AG08396 (cell line): ENCODE measurements at regions not wholly inside any gene's neighbourhood (a gene's known extent, or its start where the extent isn't known, plus 50 kb on each side); places are given as distances from the start of the nearest gene placed in this dataset.
"Not testable (repeated sequence)": the region's sequence is repeated elsewhere in the genome, so short reads cannot be mapped to it uniquely, and the experiment has no call there.

ENCODE experiments used
- DNase-seq: peaks from one replicate; pipeline ENCODE4 v3.0.0; 2012; ENCODE audit warnings: low spot score, mixed read lengths

DNA sequence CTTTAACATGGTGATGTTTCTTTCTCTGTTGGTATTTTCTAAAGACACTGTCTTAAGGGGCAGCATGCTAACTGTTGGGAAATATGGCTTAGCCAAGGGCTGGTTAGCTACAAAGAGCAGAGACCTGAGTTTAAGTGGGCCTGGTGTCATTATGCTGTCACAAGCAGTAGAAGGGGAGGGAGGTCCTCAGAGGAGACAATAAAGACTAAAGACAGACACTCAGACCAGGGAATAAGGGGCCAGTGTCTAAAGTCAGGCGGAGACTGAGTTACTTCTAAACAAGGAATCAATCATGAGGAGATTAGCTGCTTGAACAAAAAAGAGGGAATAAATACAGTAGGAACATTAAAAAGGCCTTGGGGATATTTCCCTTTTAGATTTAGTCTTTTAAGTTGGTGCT lies 142.7 kb upstream of the DPPA4 start:
- DNase-seq, result no peak

DNA sequence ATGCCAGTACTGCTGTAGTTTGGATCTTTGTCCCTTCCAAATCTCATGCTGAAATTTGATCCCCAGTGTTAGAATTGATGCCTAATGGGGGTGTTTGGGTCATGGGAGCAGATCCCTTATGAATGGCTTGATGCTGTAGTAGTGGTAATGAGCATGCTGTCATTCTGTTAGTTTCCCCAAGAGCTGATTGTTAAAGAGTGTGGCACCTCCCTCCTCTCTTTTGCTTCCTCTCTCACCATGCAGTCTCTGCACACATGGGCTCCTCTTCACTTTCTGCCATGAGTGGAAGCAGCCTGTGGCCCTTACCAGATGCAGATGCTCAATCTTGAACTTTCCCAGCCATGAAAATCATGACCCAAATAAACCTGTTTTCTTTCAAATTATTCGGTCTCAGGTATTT lies 141.3 kb upstream of the DPPA4 start:
- DNase-seq, result no peak

DNA sequence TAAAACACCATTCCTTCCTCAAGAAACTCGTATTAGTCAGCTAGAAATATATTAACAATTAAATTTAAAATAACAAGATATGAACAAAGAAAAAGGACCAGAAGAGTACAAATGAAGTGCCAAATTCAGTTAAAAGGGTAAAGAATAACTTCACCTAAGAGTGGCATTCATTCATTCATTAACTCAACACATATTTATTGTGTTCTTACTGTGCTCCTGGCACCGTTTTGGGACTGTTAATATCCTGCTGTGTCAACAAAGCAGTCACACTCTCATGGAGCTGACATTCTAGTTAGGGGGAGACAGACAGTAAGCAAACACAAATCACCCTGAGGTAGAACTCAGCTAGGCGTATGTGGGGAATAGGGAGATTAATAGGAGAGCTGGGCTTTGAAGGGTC lies 123.6 kb upstream of the DPPA4 start:
- no peak for DNase-seq

DNA sequence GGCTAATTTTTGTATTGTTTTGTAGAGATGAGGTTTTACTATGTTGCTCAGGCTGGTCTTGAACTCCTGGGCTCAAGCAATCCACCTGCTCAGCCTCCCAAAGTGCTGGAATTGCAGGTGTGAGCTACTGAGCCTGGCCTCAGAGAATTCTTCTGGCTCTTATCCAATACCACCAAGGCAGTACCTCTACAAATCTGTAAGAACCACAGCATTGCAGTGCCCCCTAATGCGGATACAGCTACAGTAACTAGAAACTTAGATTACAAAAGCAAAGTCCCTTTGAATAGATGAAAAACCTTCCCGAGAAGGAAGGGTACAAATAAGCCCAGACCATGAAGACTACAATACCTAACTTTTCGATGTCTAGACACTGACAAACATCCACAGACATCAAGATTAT lies 107.9 kb upstream of the DPPA4 start:
- DNase-seq, result no peak

DNA sequence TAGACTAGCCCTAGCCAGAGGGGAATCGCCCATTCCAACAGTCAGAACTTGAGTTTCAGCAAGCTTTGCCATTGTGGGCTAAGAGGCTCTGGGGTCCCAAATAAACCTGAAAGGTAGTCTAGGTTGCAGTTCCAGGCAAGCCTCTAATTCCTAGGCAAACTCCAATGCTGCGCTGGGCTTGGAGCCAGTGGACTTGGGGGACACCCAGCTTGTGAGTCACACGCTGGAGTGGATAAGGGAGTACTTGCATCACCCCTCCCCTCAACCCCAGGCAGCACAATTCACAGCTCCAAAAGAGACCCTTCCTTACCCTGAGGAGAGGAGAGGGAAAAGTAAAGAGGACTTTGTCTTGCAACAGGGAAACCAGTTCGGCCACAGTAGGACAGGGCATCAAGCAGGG lies 105.2 kb upstream of the DPPA4 start:
- no peak for DNase-seq

DNA sequence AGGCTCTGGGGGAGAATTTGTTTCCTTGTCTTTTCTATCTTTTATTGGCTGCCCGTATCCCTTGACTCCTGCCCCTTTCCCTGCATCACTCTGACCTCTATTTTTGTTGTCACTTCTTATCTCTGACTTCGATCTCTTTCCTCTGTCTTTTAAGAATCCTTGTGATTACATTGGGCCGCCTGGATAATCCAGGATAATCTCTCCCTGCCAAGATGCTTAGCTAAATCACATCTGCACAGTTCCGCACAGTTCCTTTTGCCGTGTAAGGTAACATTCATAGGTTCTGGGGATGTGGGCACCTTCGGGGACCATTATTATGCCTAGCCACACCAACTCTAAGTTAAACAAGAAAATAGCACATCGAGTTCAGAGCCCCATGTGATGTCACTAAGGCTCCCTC lies 103.0 kb upstream of the DPPA4 start:
- no peak for DNase-seq

DNA sequence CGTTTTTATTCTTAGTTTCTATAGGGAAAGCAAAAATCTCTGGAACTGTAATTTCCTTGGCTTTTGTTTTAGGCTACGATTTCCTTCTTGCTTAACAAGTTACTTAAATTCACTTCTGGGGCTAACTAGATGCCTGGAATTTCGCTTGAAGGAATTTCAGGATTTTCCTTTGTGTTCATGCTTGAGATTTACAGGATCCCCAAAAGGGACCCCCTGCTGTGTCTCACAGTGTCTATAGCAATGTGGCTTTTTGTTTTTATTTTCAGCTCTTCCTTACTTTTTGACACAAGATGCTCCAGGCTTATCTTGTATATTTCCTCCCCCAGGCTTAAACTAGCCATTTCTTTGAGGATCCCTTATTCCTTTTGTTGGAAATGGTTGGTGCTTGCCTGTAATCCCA lies 95.5 kb upstream of the DPPA4 start:
- no peak for DNase-seq

DNA sequence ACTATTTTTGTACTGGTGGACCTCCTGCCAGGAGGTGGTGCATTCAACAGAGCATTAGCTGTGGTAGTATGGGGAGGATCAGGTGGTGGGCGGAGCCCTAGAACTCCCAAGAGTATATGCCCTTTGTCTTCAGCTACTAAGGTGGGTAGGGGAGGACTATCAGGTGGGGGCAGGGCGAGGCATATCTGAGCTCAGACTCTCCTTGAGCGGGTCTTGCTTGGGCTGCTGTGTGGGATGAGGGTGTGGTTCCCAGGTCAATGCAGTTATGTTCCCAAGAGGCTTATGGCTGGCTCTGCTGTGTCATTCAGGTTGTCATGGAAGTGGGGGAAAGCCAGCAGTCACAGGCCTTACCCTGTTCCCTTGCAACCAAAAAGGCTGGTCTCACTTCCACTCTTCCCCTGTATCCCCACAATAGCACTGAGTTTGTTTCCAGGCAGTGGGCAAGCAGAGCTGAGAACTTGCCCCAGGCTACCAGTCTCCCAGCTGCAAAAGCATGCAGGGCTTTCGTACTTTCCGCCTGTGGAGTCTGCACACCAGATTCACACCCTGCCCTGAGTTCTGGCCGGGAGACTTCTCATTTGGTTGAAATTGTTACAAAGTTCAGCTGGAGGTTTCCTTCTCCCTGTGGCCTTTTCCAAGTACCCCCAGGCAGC lies 93.7 kb upstream of the DPPA4 start:
- DNase-seq, result no peak

DNA sequence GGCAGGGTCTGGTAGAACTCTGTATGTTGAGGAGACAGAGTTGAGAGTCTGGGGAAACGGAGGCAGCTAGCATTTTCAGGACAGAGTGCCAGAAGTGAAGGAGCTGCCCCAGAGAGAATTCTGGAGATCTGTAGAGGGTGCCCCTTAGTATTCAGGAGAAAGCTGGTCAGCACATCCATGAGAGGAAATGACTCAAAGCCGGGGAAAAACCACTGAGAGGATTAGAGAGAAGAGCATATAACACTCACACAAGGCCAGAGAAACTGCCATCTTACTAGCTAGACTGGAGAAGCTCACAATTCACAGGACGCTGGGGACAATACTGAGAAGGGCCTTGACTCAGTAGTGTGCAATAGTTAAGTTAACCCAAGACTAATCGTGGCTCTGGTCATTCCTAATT lies 75.7 kb upstream of the DPPA4 start:
- DNase-seq, result no peak

DNA sequence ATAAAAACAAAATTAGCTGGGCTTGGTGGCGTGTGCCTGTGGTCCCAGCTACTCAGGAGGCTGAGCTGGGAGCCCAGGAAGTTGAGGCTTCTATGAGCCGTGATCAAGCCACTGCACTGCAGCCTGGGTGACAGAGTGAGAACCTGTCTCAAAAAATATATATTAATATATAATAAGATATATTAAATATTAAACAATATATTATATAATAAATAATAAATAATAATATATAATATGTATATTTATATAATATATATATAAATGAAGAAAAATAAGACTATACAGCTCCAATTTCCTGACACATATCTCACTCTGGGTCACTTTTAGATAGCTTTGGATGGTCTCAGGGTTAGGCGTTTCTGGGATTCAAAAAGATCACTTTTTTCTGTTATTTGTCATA lies 74.2 kb upstream of the DPPA4 start:
- DNase-seq, result no peak

DNA sequence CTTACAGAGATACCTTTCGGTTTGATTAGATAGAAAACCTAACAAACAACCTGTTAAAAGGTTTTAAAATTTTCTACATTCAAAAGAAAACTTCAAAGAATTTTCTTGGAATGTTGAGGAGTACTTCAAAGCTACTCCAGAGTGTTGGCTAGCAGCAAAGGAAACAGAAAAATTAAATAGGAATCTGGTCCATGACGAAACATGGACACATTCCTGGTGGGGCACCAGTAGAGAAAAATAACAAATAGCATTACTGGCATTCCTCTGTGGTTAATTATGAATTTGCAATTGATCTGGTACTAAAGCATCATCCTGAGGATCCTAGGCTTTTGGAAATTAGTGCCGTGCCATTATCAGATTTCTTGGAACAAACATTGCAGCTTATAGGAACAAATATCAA lies 59.5 kb upstream of the DPPA4 start:
- peak; percentile 26 for DNase-seq

DNA sequence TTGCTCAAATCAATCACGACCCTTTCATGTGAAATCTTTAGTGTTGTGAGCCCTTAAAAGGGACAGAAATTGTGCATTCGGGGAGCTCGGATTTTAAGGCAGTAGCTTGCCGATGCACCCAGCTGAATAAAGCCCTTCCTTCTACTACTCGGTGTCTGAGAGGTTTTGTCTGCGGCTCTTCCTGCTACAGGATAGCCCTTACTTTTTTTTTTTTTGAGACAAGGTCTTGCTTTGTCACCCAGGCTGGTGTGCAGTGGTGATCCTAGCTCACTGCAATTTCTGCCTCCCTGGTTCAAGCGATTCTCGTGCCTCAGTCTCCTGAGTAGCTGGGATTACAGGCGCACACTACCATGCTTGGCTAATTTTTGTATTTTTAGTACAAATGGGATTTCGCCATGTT lies 56.4 kb upstream of the DPPA4 start:
- DNase-seq, result not testable (repeated sequence)

DNA sequence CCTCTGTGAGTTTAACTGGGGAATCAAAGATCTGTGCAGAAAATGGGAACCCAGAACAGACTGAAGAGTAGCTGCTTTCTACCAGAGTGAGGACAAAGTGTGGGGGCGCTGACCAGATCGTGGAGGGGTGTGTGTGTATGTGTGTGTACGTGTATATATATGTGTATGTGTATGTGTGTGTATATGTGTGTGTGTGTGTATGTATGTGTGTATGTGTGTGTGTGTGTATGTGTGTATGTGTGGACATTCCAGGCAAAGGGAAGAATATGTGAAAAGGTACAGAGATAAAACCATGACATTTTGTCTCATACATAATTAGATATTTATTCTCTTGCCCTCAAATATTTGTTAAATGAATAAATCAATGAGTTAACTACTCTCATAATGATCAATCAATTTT lies 54.9 kb upstream of the DPPA4 start:
- no peak for DNase-seq

DNA sequence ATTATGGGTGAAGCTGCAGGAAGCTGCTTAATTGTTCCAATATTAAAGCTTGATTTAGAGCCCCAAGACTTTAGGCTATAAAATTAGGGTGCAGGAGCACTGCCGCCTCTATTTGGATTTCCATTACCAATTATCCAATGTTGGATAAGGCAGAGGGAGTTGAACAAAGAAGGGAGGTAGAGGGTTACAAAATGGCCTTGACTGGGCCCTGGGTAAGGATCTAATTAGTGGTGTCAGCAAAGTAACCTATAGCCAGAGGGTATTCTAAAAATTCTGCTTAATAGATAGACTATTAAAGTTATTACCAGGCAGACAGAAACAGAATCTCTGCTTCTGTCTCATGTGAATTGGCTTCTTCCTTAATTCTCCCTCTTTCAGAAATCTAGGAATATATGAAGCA lies 50.3 kb upstream of the DPPA4 start:
- DNase-seq, result no peak

DNA sequence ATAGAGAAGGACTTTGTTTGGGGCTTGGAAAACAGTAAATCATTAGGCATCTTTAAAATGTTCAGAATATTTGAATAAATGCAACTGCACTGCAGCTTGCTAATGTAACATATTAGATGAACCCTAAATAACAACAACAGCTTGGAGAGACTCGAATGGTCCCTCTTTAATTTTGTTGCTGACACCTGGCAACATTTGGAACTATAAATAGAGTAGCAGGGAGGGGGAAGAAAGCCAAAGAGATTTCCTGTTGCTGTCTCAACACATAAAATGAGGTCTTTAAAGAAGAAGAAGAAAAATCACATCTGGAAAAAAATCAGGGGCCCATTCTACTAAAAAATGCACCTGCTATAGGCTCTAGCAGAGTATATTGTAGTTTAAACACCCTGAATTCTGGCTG lies 49.9 kb upstream of the DPPA4 start:
- no peak for DNase-seq
